Head of caudate nucleus (tissue), 42 donors: ENCODE measurements at regions not wholly inside any gene's neighbourhood (a gene's known extent, or its start where the extent isn't known, plus 50 kb on each side); places are given as distances from the start of the nearest gene placed in this dataset.
"Not testable (repeated sequence)": the region's sequence is repeated elsewhere in the genome, so short reads cannot be mapped to it uniquely, and the experiment has no call there.

Source experiments
- DNase-seq, 42 donors: peaks; one replicate each; pipeline versions ENCODE4 v3.0.0 to v3.0.0-alpha.2; 2020 to 2021; ENCODE audit warnings: mixed read lengths in 7 of 42
- intact Hi-C: fragments of 100-400 bp; cut with DNase I; formaldehyde crosslinking; loops from one replicate; pipeline ENCODE4 v1.15.0; 2022

DNA sequence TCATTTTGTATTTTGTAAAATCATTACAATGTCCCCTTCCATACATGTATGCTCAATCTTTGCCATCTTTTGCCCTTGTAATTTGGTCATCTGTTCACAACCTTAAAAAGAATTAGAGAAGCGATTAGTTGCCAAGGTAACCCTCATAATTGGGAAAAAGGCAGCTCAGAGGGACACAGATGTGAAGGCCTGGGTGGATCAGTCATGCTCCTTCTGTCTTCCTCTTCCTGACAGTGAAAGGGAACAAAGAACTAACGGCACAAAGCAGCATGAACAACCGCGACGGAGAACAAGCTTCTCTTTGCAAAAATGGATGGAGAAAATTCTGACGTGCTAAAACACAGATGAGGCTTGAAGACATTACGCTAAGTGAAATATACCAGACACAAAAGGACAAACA is 78.7 kb upstream of the COG2 start:
- intact Hi-C loops: no loop called here

DNA sequence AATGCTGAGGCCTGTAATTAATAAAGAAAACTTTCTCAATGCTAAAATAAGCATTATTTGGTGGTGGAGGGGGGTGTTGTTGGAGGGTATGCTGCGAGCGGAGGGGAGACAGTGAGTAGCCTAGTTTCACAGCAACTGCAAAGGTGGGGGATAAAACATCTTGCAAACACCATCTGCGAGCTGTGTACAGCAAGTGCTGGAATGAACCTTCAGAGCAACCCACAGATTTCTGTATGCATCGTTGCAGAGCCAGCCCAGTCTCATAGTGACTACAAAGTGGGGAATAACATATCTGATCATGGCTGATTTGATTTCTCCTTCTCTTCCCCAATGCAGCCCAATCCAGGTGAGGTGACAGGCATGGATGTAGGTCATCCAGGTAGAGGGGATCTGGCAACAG is 80.7 kb upstream of the COG2 start:
- intact Hi-C loops: no loop called here

More for the DNA sequence above, 78.7 kb upstream of the COG2 start:
- no peak for DNase-seq

DNA sequence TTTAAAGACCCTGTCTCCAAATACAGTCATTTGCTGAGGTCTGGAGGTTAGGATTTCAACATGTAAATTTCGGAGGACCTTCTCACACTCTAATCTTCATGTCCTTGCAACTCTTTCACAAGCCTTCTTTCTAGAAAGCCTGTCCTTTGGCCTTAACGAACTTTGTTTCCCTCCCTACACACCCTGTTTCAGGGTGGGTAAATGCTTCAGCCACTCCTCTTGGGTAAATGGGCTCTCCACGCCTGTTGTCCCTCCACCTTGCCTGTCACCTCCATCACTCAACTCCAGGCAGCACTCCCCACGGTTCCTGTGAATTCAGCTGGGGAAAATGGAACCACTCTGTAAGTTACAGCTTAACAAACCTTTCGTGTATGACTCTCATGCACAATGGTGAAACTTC is 84.0 kb upstream of the COG2 start:
- DNase-seq: no peak
- intact Hi-C loops: no loop called here

More for the DNA sequence above, 80.7 kb upstream of the COG2 start:
- no peak for DNase-seq

DNA sequence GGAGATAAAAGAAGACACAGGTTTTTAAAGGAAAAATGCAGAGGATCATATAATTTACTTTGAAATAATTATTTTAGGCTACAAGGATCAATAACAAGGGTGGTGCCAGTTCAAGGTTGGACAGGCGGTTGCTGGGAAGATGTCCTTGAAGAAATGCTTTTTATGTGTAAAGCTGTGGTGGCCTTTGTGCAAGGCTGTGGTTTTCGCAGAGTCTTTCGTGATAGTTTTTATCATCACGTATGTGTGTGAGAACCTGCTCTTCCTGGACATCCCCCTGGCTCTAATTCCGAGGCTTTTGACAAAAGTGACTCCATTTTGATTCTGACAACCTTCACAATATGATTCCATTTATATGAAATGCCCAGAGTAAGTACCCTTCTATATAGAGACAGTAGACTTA is 85.8 kb upstream of the COG2 start:
- DNase-seq: no peak
- intact Hi-C loops: no loop called here

DNA sequence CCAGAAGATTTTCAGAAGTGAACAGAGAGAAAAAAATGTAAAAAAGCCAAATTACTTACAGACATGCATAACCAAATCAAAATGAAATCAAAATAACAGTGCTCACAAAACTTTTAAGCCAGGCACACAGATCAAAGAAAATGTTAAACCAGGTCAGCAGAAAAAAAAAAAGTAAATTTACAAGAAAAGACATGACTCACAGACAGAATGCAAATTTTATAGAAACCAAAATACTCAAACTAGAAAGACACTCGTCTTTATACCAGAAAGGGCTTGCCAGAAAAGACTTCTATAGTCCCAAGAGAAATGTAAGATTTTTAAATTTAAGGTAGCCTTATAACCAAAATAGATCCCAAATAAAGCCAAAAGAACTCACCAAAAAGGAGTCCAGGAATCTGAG is 86.5 kb upstream of the COG2 start:
- DNase-seq: no peak
- intact Hi-C loops: no loop called here

DNA sequence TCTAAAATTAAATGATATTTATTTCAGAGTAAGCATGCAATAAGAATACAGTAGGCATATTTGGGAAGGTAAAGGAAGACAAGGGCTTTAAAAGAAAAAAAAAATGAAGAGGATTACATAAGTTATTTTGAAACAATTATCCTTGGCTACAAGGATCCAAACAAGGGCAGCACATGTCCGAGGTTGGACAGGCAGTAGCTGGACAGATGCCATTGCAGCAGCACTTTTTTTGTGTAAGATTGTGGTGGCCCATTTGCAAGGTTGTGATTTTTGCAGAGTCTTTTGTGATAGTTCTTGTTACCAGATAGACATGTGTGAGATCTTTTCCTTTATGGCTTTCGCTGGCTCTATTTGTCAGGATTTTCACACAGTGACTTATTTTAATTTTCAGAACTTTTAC is 89.4 kb upstream of the COG2 start:
- no peak for DNase-seq
- intact Hi-C loops: no loop called here

DNA sequence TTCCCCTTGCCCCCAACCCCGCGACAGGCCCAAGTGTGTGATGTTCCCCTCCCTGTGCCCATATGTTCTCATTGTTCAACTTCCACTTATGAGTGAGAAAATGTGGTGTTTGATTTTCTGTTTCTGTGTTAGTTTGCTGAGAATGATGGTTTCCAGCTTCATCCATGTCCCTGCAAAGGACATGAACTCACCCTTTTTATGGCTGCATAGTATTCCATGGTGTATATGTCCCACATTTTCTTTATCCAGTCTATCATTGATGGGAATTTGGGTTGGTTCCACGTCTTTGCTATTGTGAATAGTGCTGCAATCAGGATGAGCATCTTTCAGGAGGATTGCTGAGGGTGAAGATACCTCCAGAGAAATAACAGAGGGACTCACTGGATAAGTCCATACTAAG is 91.3 kb upstream of the COG2 start:
- intact Hi-C loops, DNase-seq: not testable (repeated sequence)

DNA sequence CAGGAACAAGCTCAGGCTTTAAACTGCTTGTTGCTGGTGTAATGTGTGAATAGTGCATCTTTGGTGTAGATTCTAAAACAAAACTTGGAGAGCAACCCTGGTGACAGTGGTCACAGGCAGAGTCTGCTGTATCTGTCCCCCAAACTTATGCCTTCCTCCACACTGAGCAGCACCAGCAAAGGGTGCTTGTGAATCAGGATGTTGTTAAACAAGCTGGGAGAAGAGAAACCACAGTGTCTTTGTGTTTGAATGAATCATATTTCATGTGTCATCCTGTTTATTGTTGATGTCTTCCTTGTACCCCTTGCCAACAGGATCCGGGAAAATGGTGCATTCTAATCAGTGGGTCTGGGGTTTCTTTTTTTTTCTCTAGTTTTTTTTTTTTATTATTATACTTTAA is 91.9 kb upstream of the COG2 start:
- no peak for DNase-seq
- intact Hi-C loops: no loop called here

DNA sequence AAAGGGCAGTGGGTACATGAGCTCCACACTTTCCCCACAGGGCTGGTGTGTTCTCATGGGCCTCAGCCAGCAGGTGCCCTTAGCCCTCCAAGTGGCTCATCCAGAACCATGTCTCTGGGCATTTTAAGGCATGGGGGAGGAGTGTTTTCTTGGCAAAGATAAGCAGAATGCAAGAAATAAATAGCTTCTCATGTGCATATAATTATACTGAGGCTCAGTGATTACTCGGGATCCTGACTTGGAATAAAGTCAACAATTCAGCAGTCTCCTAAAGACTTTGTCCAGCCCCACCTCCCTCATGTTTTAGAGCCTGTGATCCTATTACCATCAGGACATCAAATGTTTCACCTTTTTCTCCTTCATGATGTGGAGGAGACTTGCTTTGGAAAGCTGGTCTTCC is 92.7 kb upstream of the COG2 start:
- no peak for DNase-seq
- intact Hi-C loops: no loop called here

DNA sequence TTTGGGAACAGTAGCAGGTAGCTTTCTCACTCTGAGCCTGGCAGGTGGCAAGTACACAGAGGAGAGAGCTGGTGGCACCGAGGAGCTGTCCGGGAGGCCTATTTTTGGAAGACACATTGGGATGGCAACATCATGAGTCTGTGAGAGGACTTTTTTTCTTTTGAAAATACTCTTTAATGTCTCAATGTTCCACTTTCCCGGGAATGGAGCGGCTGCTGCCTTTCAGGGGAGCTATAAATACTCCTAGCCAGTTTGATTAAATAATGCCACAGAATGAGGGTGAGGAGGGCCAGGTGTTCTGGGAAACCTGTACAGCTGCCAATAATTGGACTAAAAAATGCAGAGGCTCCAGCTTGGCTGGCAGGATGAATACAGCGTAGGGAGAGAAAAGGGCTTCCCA is 93.3 kb upstream of the COG2 start:
- no peak for DNase-seq
- intact Hi-C loops: no loop called here

DNA sequence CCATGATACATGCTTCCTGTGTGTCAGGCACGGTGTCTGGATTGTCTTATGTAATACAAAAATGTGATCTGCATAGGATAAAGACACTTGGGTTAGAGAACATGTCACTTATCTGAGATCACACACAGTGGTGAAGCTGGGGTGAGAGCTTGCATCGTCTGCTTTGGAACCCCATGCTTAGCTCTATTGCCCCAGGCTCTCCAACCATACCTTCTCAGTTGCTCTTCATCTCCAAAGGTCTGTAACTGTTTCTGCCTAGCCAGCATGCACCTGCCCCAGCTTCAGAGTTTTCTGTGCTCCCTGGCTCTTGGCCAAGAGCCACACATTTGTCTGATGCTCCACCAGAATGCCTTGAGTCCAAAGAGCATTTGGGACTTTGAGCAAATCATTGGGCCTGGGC is 93.9 kb upstream of the COG2 start:
- intact Hi-C loops: no loop called here

DNA sequence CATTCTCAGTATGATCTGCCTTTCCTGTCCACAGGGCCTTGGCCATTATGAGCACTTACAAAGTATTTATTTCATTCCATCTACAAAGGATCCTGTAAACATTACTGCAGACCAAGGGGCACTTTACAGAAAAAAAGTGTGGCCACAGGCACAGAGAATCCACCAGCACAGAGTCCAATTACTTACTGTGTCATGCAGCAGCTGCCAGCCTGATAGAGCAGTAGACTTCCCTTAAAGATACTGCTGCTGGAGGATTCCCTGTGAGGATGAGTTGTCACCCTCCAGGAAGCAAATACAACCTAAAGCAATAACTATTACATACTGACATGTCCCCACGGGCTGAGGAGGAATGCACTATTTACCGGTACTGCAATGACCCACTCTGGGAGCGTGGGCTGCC is 97.1 kb upstream of the COG2 start:
- intact Hi-C loops: no loop called here
- no peak for DNase-seq

More for the DNA sequence above, 93.9 kb upstream of the COG2 start:
- DNase-seq: no peak

DNA sequence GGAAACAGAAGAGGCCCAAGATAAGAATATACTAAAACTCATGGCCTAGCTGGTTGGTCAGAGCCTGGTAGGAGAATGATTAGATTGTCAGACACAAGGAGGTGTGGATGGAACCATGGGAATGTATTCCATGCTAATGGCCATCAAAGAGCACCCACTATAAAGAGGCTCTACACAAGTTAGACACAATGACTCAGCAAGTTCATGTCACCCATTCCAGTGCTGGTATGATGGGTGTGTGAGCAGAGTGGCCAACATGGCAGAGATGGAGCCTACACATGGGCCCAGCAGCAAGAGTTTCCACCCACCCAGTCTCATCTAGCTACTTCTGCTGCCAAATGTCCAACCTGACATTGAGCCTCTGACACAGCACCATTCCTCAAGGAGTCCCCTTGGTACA is 97.5 kb upstream of the COG2 start:
- intact Hi-C loops: no loop called here

DNA sequence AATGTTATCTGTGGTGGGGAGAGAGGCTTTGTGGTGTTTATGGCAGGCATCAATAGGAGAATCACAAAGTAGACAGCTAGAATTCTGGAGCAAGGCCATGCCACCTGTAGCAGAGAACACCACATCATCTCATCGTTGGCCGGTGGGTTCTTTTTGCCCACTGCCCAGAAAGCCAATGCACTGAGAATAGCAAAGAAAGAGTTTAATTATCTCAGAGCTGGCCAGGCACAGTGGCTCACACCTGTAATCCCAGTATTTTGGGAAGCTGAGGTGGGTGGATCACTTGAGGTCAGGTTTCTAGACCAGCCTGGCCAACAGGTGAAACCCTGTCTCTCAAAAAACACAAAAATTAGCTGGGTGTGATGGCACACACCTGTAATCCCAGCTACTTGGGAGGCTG is 99.2 kb upstream of the COG2 start:
- intact Hi-C loops: no loop called here
- no peak for DNase-seq

More for the DNA sequence above, 97.5 kb upstream of the COG2 start:
- DNase-seq: no peak

DNA sequence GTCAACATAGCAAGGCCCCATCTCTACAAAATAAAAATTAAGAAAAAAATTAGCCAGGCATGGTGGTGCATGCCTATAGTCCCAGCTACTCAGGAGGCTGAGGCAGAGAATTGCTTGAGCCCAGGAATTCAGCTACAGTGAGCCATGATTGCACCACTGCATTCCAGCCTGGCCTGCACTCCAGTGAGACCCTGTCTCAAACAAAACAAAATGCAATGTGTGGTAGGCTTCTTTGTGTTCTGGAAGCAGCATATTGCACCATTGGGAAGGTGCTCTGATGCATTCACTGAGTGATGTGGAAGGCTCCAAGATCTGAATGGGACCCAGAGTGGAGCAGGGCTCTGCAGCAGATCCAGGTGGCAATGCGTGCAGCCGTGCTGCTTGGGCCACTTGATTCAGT is 99.6 kb upstream of the COG2 start:
- intact Hi-C loops: no loop called here

DNA sequence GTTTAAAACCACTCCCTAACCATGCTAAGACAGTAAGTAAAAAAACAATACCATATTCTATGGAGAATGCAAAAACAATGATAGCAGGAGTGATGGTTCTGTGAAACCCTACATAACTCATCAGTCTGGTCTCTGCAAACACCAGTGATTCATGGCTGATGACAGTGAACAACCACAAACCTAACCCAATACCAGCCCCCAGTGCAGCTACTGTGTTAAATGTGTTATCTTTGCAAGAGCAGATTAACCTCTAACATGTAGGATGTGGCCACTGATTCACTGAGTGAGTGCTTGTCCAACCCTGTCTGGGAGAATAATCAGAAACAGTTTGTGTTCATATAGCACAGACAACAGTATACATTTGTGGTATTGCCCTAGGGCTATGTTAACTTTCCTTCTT is 100.2 kb upstream of the COG2 start:
- intact Hi-C loops: no loop called here
- no peak for DNase-seq

More for the DNA sequence above, 99.6 kb upstream of the COG2 start:
- no peak for DNase-seq

DNA sequence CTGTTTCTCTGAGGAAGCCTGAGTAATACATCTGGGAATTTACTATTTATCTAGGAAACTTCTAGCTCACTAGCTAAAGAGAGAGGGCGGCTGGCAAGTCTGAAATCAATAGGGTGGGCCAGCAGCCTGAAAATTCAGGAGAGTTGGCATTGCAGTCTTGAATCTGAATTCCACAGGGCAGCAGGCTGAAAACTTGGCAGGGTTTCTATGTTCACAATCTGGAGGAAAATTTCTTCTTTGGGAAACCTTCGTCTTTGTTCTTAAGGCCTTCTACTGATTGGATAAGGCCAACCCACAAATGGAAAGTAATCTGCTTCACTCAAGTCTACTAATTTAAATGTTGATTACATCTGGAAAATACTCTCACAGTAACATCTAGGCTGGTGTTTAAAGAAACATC is 101.0 kb upstream of the COG2 start:
- no peak for DNase-seq
- intact Hi-C loops: no loop called here

DNA sequence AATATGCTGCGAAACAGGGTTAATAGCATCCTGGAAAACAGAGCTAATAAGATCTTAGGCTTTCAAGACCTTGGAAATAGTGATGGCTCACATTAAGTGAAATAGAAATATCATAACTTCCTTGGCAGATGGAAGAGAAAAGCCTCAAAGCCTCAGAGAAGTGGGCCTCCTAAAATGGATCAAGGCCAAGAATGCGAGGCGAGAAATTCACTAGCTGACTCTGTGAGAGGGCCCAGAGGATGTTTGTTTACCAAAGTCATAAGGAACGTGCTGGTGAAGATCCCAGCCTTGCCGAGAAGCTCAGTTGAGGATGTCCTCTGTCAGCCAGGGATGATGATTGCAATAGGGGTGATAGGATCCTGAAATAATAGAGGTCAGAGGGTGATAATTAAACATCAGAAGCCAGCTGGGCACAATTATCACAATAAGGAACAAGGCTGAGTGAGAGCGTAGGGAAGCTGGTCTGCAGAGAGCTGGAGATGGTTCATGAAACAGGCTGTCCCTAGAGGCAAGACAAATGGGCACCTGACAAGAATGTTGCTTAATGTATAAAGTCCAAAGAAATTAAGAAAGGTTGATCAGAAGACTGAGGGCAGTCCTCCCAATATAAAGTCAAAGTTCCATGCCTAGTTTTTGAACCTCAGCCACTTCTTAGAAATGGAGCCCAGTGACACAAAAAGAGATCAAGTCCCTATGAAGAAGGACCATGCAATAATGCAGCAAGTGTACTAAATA is 101.7 kb upstream of the COG2 start:
- intact Hi-C loops: no loop called here
- DNase-seq: no peak

DNA sequence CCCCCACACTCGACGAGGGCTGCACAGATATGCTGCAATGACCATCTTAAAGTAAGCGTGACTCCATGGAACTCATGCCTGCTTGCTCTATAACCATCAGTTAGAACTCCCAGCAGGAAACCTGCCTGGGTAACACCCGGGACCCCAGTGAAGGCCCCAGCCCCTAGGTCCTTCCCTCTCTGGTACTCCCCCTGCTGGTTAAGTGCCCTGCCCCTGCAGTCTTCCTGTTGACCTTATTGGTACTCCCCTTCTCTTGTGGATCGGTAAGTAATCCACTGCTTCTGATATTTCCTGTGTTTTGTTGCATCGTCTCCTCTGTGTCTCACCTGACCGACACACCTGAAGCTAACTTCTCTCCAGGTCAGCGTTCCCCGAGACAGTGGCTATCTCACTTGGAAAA is 104.8 kb upstream of the COG2 start:
- DNase-seq: no peak
- intact Hi-C loops: no loop called here

DNA sequence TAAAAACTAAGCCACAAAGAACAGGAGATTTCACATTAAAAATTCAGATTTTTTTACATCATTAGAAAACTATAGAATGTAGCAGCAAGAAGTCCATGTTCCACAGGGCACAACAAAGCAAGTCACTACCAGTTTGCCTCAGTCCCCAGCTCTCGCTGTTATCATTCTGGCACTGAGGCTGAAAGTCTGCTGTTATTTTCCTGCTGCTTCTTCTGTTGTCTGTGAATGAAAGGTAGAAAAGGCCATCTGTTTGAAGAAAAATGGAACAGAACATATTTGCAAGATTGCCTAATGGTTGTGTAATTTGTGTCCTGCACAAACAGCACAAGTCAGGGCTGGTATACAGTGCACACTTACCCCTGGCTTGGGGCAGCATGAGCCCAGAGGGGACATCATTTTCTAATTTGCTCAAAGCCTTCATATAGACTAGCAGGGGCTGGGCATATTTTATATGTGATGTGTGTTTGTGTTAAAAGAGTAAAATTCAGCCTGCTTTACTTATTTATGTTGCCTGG is 105.6 kb upstream of the COG2 start:
- intact Hi-C loops: no loop called here
- DNase-seq: no peak

DNA sequence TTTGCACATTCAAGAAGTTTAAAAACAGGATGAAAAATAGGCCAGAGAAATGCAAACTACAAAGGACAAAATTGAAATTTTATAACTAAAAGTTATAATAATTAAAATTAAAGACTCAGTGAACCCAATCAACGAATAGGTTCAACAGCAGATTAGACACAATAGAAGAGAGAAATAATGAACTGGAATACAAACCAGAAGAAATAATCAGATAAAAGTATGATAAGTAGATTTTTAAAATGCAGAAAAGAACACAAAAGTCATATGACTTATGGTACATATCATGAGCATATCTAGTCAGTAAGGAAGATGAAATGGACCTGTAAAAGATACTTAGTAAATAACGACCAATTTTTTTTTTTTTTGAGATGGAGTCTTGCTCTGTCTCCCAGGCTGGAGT is 108.1 kb upstream of the COG2 start:
- intact Hi-C loops: no loop called here
- DNase-seq: no peak

DNA sequence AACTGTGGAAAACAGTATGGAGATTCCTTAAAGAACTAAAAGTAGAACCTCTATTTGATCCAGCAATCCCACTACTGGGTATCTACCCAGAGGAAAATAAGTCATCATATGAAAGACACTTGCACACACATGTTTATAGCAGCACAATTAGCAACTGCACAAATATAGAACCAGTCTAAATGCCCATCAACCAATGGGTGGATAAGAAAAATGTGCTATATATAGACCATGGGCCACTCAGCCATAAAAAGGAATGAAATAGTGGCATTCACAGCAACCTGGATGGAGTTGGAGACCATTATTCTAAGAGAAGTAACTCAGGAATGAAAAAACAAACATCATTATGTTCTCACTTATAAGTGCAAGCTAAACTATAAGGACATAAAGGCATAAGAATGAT is 105.0 kb upstream of the PGBD5 start:
- intact Hi-C loops: no loop called here
- DNase-seq: no peak
